GM15510 (cell line): ENCODE measurements at regions not wholly inside any gene's neighbourhood (a gene's known extent, or its start where the extent isn't known, plus 50 kb on each side); places are given as distances from the start of the nearest gene placed in this dataset.

Source experiments
- POLR2A ChIP-seq: IDR thresholded peaks from 3 replicates; pipeline ENCODE4 v1.6.1; 2011; ENCODE audit warnings: borderline replicate concordance; ENCODE audit not compliant: insufficient read length; ENCODE audit errors: extremely low read depth

DNA sequence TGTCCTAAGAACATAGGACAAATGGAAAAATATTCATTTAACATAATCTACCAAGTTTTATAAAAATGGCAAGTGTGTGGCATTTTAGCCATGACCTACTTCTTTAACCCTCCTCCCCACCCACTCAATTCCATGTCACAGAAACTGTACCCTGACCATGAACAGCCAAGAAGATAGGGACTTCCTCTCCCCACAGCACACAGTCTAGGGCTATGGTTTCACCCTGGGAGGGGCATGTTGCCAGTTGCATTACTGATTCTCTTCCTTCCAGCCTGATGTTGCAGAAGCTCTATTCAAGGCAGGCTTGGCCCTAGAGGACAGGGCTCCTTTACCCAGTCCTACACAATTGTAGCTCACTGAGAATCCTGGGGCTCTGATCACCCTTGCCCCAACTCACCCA, 153.6 kb upstream of the KLF7 start:
- TF ChIP-seq POLR2A: no peak

DNA sequence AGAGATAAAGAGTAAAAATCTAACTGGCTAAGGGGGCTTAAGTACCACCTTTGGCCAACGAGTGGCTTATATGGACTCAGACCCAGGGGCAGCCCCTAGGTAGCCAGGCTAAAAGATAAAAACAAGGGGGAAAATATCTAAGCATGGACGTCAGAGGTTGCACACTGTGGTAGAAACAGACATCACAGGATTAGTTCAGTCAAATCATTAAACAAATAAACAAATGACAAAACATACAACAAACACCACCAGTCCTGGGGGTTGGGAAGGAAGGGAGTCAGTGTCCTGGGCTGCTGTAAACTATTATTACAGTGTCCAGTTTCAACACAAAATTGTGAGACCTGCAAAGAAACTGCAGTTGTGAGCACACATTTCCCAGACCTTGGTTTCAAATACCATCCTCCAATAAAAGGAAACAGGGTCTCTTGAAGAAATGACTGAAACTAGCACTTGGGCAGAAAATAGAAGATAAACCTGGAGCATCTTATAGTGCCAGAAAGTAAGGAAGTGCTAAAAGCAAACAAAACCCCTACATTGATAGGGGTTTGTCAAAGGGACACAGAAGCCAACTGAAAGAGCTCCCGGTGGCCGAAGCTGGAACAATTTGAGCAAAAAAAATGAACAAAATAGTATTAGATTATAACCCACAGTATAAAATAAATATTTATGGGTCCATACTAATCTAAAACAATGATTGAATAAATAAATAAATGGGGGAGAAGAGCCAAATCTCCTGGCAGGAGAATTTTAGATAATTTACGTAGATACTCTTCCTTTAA, 154.8 kb upstream of the KLF7 start:
- TF ChIP-seq POLR2A: no peak

- TF ChIP-seq POLR2A: no peak
Measured at GRCh38 chr2:207321514-207321913, 155.8 kb upstream of the KLF7 start.

DNA sequence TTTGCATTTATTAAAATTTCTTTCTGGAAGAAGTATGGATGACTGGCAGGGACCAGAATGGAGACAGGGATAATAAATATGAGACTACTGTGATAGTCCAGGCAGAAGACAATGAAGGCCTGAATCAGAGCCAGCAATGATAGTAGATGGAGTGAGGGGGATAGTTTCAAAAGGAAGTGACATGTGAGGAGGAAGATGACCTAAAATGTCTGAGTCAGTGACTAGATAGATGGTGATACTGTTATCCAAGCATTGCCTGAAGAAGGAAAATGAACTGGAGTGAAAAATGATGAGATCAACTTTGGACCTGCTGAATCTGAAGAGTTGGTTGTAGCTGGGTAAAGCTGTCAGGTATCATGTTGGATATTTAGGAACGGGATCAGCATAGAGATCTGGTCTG, 158.3 kb upstream of the KLF7 start:
- no peak for TF ChIP-seq POLR2A

DNA sequence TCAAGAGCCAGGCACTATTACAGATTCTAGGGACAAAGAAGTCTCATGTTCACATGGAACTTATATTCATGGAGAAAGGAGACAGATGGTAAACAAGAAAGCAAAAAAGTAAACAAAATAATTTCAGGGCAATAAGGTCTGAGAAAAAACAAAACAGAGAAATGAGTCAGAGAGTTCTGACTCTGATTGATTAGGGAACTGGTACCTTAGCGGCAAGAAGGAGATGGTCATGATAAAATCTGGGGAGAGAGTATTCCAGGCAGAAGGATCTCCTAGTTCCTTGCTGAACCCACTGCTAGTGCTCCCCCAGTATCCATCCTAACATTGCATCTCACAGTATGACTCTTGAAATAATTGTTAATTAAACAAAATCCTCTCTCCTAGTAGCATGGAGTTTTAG, 161.8 kb upstream of the KLF7 start:
- TF ChIP-seq POLR2A: no peak

GRCh38 chr2:207328944-207329386, 163.2 kb upstream of the KLF7 start:
- no peak for TF ChIP-seq POLR2A

DNA sequence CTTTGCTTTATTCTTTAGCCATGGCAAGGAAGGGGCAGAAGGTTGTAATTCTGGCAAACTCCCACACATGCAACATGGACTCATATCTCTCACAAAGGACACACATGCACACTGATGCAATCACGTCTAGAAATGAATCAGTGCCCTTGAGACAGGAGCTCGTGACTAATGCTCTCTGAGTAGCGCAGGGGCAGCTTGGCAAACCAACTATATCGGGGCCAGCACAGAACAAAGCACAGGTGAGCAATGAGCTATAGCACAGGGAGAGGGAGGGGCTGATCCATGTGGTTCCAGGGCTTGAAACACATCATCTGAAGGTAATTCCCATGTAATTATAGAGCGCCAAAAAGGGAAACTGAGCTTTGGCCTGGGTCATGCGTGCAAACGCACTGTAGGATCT, 165.2 kb upstream of the KLF7 start:
- TF ChIP-seq POLR2A: peak; percentile 25

DNA sequence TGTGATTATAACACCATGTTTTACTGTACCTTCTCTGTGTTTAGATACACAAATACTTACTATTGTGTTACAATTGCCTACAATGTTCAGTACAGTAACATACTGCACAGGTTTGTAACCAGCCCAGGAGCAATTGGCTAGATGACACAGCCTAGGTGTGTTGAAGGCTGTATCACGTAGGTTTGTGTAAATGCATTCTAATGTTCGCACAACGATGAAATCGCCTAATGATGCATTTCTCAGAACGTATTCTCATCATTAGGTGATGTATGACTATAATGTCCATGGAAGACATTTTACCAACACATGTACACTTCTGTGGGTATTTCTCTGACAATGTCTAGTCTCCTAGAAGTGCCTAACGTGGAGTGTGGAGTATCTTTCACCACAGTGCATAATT, 165.9 kb upstream of the KLF7 start:
- no peak for TF ChIP-seq POLR2A

GRCh38 chr2:207332480-207333212, 166.9 kb upstream of the KLF7 start:
- no peak for TF ChIP-seq POLR2A

GRCh38 chr2:207333599-207334300, 168.0 kb upstream of the KLF7 start:
- TF ChIP-seq POLR2A: no peak

- no peak for TF ChIP-seq POLR2A
Measured at GRCh38 chr2:207334301-207334623, 168.5 kb upstream of the KLF7 start.

DNA sequence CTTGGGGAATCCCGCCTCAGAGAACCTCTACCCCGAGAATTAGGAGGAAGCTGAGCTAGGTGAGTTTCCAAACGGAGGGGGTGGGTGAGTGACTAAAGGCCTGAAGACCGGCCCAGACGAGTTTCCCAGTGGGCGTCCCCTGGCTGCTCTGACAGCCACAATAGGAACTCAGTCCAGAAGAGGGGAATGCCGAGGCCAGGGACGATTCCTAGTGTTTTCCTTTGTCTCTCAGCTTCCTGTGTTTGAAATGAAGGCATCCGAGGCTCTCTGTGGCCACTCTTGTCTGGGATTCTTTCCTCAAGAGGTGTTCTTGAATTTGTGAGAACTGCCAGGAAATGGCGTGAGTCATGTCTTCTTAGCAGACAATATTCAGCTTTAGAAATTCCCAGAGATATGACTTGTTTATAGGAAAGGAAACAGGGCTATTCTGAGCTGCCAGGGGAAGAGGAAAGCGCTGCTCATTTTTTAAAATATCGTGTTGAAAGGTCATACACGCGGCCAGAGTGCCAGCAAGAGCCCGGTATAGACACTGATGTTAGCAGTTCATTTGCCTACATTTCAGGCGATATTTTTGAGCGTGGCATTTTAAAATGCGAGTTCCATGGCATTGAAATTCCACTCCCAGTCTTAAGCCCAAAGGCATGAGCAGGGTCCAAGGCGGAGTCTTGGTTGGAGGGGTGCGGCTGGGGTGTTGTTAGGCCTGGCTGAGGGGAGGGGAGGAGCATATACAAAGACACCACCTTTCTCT, 169.1 kb upstream of the KLF7 start:
- TF ChIP-seq POLR2A: no peak

GRCh38 chr2:207337234-207338219, 171.8 kb upstream of the KLF7 start:
- TF ChIP-seq POLR2A: no peak

DNA sequence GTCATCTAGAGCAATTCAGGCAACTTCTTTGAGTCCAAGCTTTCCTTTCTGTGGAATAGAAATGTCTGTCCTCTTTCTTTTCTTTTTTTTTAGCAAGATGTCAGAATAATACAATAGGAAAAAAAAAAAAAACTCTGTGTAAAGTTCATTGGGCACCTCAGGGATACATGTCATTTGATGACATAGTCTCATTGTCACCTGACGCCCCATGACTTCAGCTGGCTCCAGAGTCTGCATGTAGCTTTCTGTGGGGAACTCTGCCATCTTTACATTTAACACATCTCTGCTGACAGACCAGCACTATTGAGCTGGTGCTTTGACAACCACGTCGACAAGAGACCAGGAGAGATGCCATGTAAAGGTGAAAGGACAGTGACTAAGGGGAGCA, 172.5 kb upstream of the KLF7 start:
- no peak for TF ChIP-seq POLR2A
